Thyroid gland (tissue), 4 donors: ENCODE measurements at regions not wholly inside any gene's neighbourhood (a gene's known extent, or its start where the extent isn't known, plus 50 kb on each side); places are given as distances from the start of the nearest gene placed in this dataset.

Source experiments
- POLR2A ChIP-seq, 2 donors: fragments of 450-650 bp; IDR thresholded peaks; one replicate each; pipeline ENCODE4 v1.6.1; 2017; ENCODE audit warnings: antibody characterized with exemption in 2 of 2, mild to moderate bottlenecking in 2 of 2, moderate library complexity in 1 of 2
- TF ChIP-seq, protein P1 (sequence below), 6 experiments: fragments of 200-600 bp in 3 of 6; fragments of 450-650 bp in 3 of 6; sonication (generic) in 3 of 6; IDR thresholded peaks; one replicate each; pipeline ENCODE4 v1.5.1; 2016 to 2019; ENCODE audit warnings: antibody characterized with exemption in 6 of 6, mild to moderate bottlenecking in 2 of 6, inconsistent platforms in 1 of 6, moderate library complexity in 1 of 6

DNA sequence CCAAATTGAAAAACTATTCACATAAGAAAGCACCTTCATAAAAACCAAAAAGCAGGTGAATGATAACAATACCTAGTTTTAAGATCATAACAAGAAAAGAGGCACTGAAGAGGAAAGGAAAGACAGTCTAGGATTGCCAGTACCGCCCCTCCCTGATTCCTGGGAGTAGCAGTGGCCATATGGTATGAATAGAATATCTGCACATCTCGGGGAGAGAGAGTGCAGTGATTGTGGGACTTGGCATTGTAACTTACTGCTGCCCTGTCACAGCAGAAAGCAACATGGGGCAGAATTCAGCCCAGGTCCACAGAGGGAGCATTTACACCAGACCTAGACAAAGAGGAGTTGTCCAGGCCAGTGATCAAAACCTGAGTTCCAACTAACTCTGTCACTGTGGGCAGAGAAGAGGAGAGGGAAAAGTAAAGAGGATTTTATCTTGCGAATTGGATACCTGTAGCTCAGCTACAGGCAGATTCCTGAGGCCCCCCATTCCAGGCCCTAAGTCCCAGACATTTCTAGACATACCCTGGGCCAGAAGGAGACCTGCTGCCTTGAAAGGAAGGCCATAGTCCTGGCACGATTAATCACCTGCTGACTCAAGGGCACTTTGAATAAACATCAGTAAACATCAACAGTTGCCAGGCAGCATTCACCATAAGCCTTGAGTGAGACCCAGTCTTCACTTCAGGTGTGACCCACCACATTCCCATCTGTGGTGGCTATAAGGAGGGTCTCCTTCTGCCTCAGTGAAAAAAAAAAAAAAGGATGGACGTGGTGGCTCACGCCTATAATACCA, 397.5 kb downstream of the TGFB2 start:
- TF ChIP-seq, protein P1, sequence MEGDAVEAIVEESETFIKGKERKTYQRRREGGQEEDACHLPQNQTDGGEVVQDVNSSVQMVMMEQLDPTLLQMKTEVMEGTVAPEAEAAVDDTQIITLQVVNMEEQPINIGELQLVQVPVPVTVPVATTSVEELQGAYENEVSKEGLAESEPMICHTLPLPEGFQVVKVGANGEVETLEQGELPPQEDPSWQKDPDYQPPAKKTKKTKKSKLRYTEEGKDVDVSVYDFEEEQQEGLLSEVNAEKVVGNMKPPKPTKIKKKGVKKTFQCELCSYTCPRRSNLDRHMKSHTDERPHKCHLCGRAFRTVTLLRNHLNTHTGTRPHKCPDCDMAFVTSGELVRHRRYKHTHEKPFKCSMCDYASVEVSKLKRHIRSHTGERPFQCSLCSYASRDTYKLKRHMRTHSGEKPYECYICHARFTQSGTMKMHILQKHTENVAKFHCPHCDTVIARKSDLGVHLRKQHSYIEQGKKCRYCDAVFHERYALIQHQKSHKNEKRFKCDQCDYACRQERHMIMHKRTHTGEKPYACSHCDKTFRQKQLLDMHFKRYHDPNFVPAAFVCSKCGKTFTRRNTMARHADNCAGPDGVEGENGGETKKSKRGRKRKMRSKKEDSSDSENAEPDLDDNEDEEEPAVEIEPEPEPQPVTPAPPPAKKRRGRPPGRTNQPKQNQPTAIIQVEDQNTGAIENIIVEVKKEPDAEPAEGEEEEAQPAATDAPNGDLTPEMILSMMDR (IDR thresholded peaks at IDR 0.05), result no peak
- TF ChIP-seq POLR2A (IDR thresholded peaks at IDR 0.05), result no peak
